Upper lobe of right lung (tissue), 1 donor: ENCODE measurements at regions not wholly inside any gene's neighbourhood (a gene's known extent, or its start where the extent isn't known, plus 50 kb on each side); places are given as distances from the start of the nearest gene placed in this dataset.

ENCODE experiments used
- ATAC-seq: fragments of 200-7000 bp; cut with Tn5 transposase; one replicate; pipeline ENCODE4 v1.9.1; 2020; ENCODE audit warnings: mild to moderate bottlenecking, moderate library complexity
- DNase-seq: peaks from one replicate; pipeline ENCODE4 v3.0.0-alpha.2; 2020
- H3K27ac ChIP-seq: fragments of 200-600 bp; one replicate; pipeline ENCODE4 v1.8.0; 2022
- H3K27me3 ChIP-seq: fragments of 200-600 bp; one replicate; pipeline ENCODE4 v1.8.0; 2022; ENCODE audit warnings: mild to moderate bottlenecking
- H3K36me3 ChIP-seq: fragments of 200-600 bp; one replicate; pipeline ENCODE4 v1.8.0; 2022
- H3K4me1 ChIP-seq: fragments of 200-600 bp; one replicate; pipeline ENCODE4 v1.8.0; 2022
- H3K4me3 ChIP-seq: fragments of 200-600 bp; one replicate; pipeline ENCODE4 v1.8.0; 2022; ENCODE audit warnings: mild to moderate bottlenecking
- H3K9me3 ChIP-seq: fragments of 200-600 bp; one replicate; pipeline ENCODE4 v1.8.0; 2022
- intact Hi-C: fragments of 100-400 bp; cut with DNase I; formaldehyde crosslinking; loops from one replicate; pipeline ENCODE4 v1.11.0; 2022
- TF ChIP-seq, protein P1 (sequence below): fragments of 200-600 bp; IDR thresholded peaks from one replicate; pipeline ENCODE4 v1.8.0; 2022; ENCODE audit warnings: antibody characterized with exemption
- donor health status: DM: no; HTN: yes; CAD: no; lungs with severe emphysema.

DNA sequence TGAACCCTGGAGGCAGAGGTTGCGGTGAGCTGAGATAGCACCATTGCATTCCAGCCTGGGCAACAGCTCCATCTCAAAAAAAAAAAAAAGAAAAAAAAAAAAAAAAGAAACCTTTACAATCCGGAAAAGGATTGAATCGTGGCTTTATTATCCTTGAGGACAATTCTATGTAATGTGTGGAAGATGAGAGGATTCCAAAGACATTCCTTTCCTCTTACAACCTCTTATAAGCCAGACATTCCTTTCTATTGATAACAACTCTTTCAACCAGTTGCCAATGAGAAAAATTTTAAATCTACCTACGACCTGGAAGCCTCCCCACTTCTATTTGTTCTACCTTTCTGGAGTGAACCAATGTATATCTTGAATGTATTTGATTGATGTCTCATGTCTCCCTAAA lies 91.2 kb upstream of the EEF1E1 start:
- no peak for ATAC-seq
- H3K4me3 ChIP-seq: no peak overlapping the region
- H3K36me3 ChIP-seq: no peaks in the 10 kb centered on the region
- no peak for DNase-seq
- no peaks in the 10 kb centered on the region for H3K4me1 ChIP-seq
- H3K9me3 ChIP-seq: no peaks in the 10 kb centered on the region
- H3K27me3 ChIP-seq: no peaks in the 10 kb centered on the region
- H3K27ac ChIP-seq: no peak overlapping the region
- intact Hi-C loops: no loop called here
- TF ChIP-seq, protein P1, sequence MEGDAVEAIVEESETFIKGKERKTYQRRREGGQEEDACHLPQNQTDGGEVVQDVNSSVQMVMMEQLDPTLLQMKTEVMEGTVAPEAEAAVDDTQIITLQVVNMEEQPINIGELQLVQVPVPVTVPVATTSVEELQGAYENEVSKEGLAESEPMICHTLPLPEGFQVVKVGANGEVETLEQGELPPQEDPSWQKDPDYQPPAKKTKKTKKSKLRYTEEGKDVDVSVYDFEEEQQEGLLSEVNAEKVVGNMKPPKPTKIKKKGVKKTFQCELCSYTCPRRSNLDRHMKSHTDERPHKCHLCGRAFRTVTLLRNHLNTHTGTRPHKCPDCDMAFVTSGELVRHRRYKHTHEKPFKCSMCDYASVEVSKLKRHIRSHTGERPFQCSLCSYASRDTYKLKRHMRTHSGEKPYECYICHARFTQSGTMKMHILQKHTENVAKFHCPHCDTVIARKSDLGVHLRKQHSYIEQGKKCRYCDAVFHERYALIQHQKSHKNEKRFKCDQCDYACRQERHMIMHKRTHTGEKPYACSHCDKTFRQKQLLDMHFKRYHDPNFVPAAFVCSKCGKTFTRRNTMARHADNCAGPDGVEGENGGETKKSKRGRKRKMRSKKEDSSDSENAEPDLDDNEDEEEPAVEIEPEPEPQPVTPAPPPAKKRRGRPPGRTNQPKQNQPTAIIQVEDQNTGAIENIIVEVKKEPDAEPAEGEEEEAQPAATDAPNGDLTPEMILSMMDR: no peak

DNA sequence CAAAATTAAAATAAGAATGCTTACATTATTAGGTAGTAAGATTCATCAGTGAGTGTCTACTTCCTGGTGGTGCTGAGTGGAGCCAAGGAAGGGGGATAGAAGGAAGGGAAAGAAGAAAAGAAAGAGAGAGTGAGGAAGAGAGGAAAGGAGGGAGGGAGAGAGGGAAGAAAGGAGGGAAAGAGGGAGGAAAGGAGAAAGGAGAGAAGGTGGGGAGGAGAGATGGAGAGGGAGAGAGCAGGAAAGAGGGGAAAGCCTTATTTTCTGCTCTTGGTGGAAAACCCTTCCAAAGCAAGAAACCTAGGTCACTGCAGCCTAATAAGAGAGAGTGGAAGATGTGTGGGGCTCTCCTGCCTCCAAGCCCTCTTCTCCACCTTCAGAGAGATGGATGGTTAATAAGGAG lies 90.2 kb upstream of the EEF1E1 start:
- DNase-seq: no peak
- intact Hi-C loops: no loop called here
- TF ChIP-seq, protein P1: no peak
- H3K27ac ChIP-seq: no peak overlapping the region
- no peak for ATAC-seq
- no peaks in the 10 kb centered on the region for H3K4me1 ChIP-seq
- no peaks in the 10 kb centered on the region for H3K27me3 ChIP-seq
- no peaks in the 10 kb centered on the region for H3K9me3 ChIP-seq
- no peak overlapping the region for H3K4me3 ChIP-seq
- no peaks in the 10 kb centered on the region for H3K36me3 ChIP-seq

DNA sequence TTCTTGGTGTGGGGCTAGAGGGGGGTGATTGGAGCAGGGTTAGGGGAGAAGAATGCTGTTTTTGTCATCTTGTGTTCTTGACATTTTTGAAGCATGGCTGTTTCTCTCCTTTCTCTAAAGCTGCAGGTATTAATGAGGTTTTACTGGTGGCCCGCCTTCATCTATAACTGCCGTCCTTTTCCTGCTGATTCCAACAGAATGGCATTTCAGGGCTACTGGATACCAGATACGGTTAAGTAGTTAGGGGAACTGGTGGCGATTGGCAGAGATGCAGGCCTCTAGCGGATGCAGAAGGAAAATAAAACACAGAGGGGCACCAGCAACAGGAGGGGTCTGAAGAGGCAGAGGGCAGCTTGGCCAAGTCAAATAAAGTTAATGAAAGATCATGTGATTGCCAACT lies 89.7 kb upstream of the EEF1E1 start:
- Histone ChIP-seq H3K9me3 (no peaks in the 10 kb centered on the region), H3K27me3 (no peaks in the 10 kb centered on the region), H3K27ac (no peak overlapping the region), H3K36me3 (no peaks in the 10 kb centered on the region), H3K4me3 (no peak overlapping the region), H3K4me1 (no peaks in the 10 kb centered on the region)
- intact Hi-C loops: no loop called here
- ATAC-seq (no peak), DNase-seq (no peak)
- TF ChIP-seq, protein P1: no peak

DNA sequence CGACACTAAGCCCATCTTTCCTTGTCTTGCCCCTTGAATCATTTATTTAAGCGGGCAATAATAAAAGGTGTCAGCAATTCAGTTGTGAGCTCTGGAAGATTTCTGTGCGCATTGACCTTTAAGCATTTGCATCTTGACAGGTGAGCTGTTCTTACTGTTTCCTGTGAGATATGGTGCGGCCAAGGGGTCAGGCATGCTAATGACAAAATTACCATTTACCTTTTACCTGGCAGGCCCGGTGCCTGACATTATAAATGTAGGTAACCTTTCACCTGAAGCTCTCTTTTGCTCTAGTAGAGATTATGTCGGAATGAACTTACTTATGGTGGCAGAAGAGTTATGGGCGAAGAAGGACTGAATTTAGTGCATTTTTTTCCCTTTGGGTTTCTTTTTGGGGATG lies 89.3 kb upstream of the EEF1E1 start:
- no peak overlapping the region for H3K4me3 ChIP-seq
- H3K36me3 ChIP-seq: no peaks in the 10 kb centered on the region
- no peak overlapping the region for H3K27ac ChIP-seq
- DNase-seq (no peak), ATAC-seq (no peak)
- H3K9me3 ChIP-seq: no peaks in the 10 kb centered on the region
- no peaks in the 10 kb centered on the region for H3K27me3 ChIP-seq
- TF ChIP-seq, protein P1: no peak
- intact Hi-C loops: no loop called here
- no peaks in the 10 kb centered on the region for H3K4me1 ChIP-seq

DNA sequence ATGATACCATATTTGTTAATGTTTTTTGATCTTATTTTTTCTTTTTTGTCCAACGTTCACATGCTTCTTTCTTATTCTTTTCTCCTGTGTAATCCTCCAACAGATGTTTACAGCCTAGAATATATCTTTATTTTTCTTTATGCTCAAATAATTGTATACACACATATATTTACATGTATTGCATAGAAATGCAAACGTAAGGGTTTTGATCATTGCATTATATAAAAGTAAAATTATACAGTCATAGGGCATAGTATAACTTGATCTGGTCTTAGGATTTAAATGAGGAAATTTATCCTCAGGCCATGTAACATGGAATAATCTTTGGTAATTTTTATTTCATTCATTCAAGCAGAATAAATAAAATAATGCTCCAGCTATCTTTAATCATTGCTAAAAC lies 84.9 kb upstream of the EEF1E1 start:
- intact Hi-C loops: no loop called here
- Histone ChIP-seq H3K9me3 (no peaks in the 10 kb centered on the region), H3K36me3 (no peaks in the 10 kb centered on the region), H3K4me3 (no peak overlapping the region), H3K27ac (no peak overlapping the region), H3K4me1 (no peaks in the 10 kb centered on the region), H3K27me3 (no peaks in the 10 kb centered on the region)
- ATAC-seq: no peak
- no peak for DNase-seq
- TF ChIP-seq, protein P1: no peak

DNA sequence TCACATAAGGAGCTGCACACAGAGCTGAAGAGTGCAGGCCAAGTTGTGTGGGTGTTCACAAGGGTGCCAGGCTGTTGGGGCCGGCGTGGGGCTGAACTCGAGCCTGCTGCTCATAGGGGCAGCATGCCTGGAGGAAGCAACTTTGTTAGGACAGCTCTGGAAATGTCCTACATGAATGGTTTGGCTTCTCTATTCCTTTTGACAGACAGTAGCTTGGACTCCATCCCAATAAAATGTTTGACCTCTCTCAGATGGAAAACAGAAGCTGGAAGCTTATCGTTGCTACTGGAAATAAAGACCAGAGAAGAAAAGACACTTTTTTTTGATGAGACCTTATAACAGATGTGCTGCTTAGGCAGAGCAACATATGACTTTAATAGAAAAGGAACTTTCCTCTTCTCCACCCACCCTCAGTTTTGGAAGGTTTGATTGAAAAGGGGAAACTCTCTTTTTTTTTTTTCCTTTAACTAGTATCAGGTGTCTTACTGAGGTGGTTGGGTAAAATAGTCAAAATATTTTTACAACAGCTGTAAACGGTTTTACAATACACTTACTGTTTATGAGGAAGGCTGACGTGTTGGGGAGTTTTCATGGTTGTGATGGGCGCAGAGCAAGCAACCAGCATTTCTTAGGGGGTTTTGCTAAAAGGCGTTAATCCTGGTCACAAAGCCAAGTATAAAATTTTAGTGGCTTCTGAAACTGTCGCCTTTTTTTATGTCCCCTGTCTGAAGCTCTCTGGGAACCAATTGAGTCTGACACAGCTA lies 80.7 kb upstream of the EEF1E1 start:
- H3K4me3 ChIP-seq: no peak overlapping the region
- H3K36me3 ChIP-seq: no peaks in the 10 kb centered on the region
- DNase-seq (no peak), ATAC-seq (peak; percentile 25)
- no peaks in the 10 kb centered on the region for H3K4me1 ChIP-seq
- TF ChIP-seq, protein P1: no peak
- H3K27ac ChIP-seq: no peak overlapping the region
- intact Hi-C loops: no loop called here
- no peaks in the 10 kb centered on the region for H3K27me3 ChIP-seq
- no peaks in the 10 kb centered on the region for H3K9me3 ChIP-seq
